Vagina (tissue), 2 donors: ENCODE measurements at regions not wholly inside any gene's neighbourhood (a gene's known extent, or its start where the extent isn't known, plus 50 kb on each side); places are given as distances from the start of the nearest gene placed in this dataset.

Experiments used
- DNase-seq, 2 donors: peaks; one replicate each; pipeline ENCODE4 v3.0.0-alpha.2; 2017; ENCODE audit errors: extremely low spot score in 2 of 2
- H3K27ac ChIP-seq: fragments of 200-600 bp; sonication (generic); one replicate; pipeline ENCODE4 v1.5.1; 2019
- H3K27me3 ChIP-seq: fragments of 200-600 bp; sonication (generic); one replicate; pipeline ENCODE4 v1.5.1; 2019
- H3K36me3 ChIP-seq, 2 donors: fragments of 200-600 bp; sonication (generic); one replicate each; pipeline ENCODE4 v1.5.1; 2017 to 2019
- H3K4me1 ChIP-seq: fragments of 200-600 bp; sonication (generic); one replicate; pipeline ENCODE4 v1.5.1; 2019
- H3K4me3 ChIP-seq, 2 donors: fragments of 200-600 bp; sonication (generic); 1 replicate in 1 of 2; 2 replicates in 1 of 2; pipeline ENCODE4 v1.5.1; 2016 to 2019
- H3K9me3 ChIP-seq: fragments of 200-600 bp; sonication (generic); one replicate; pipeline ENCODE4 v1.5.1; 2019
- POLR2A ChIP-seq, 2 donors: fragments of 450-650 bp; IDR thresholded peaks; one replicate each; pipeline ENCODE4 v1.6.1; 2017; ENCODE audit warnings: antibody characterized with exemption in 2 of 2, mild to moderate bottlenecking in 2 of 2, moderate library complexity in 2 of 2
- POLR2AphosphoS5 ChIP-seq, 2 donors: sonication (generic); formaldehyde crosslinking; IDR thresholded peaks; one replicate each; pipeline ENCODE4 v1.9.0; 2017; ENCODE audit warnings: antibody characterized with exemption in 2 of 2, mild to moderate bottlenecking in 2 of 2, low read depth in 1 of 2; ENCODE audit not compliant: insufficient read depth in 1 of 2
- intact Hi-C: fragments of 100-400 bp; cut with DNase I; formaldehyde crosslinking; loops from one replicate; pipeline ENCODE4 v1.15.1; 2023
- TF ChIP-seq, protein P1 (sequence below), 3 experiments: fragments of 450-650 bp in 2 of 3; fragments of 200-600 bp in 1 of 3; sonication (generic) in 1 of 3; IDR thresholded peaks; one replicate each; pipeline ENCODE4 v1.5.1; 2017 to 2019; ENCODE audit warnings: antibody characterized with exemption in 3 of 3, mild to moderate bottlenecking in 2 of 3, moderate library complexity in 2 of 3

- Histone ChIP-seq H3K36me3 (no peaks in the 10 kb centered on the region), H3K9me3 (no peaks in the 10 kb centered on the region), H3K4me3 (no peak overlapping the region), H3K4me1 (no peaks in the 10 kb centered on the region), H3K27ac (no peak overlapping the region), H3K27me3 (no peaks in the 10 kb centered on the region)
- DNase-seq, result no peak
- intact Hi-C loops, result no loop called here
- TF ChIP-seq POLR2A (IDR thresholded peaks at IDR 0.05), result no peak
- TF ChIP-seq, protein P1, sequence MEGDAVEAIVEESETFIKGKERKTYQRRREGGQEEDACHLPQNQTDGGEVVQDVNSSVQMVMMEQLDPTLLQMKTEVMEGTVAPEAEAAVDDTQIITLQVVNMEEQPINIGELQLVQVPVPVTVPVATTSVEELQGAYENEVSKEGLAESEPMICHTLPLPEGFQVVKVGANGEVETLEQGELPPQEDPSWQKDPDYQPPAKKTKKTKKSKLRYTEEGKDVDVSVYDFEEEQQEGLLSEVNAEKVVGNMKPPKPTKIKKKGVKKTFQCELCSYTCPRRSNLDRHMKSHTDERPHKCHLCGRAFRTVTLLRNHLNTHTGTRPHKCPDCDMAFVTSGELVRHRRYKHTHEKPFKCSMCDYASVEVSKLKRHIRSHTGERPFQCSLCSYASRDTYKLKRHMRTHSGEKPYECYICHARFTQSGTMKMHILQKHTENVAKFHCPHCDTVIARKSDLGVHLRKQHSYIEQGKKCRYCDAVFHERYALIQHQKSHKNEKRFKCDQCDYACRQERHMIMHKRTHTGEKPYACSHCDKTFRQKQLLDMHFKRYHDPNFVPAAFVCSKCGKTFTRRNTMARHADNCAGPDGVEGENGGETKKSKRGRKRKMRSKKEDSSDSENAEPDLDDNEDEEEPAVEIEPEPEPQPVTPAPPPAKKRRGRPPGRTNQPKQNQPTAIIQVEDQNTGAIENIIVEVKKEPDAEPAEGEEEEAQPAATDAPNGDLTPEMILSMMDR (IDR thresholded peaks at IDR 0.05), result no peak
- no peak for TF ChIP-seq POLR2AphosphoS5 (IDR thresholded peaks at IDR 0.05; ENCODE audit: insufficient read depth in 1 of 2, low read depth in 1 of 2)
Measured at GRCh38 chr10:4509405-4509804, 316.6 kb upstream of the AKR1E2 start.

DNA sequence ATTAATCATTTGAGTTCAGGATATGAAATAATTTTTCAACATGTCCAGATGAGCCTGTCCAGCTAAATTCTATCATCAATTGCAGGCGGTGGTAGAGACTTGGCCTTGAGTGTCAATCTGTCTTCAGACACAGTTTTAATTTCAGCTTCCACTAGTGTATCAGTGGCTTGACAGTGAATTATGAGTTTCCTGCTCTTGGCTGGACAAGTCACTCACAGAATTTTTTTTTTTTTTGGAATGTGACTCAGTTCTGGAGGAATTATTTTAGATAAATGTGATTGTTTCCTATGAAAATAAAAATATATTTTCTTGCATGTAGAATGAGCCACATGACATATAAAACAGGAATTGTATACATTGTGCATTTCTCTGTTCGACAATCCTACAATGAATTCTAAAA is 319.9 kb upstream of the AKR1E2 start:
- no peak for DNase-seq
- H3K4me1 ChIP-seq, result no peaks in the 10 kb centered on the region
- H3K36me3 ChIP-seq, result no peaks in the 10 kb centered on the region
- no peaks in the 10 kb centered on the region for H3K27me3 ChIP-seq
- TF ChIP-seq POLR2A (IDR thresholded peaks at IDR 0.05) (no peak), POLR2AphosphoS5 (IDR thresholded peaks at IDR 0.05; ENCODE audit: insufficient read depth in 1 of 2, low read depth in 1 of 2) (no peak)
- TF ChIP-seq, protein P1 (IDR thresholded peaks at IDR 0.05), result no peak
- H3K9me3 ChIP-seq, result no peaks in the 10 kb centered on the region
- no peak overlapping the region for H3K27ac ChIP-seq
- intact Hi-C loops, result no loop called here
- H3K4me3 ChIP-seq, result no peak overlapping the region

GRCh38 chr10:4504550-4504949 is 321.5 kb upstream of the AKR1E2 start:
- TF ChIP-seq POLR2A (IDR thresholded peaks at IDR 0.05) (no peak), POLR2AphosphoS5 (IDR thresholded peaks at IDR 0.05; ENCODE audit: insufficient read depth in 1 of 2, low read depth in 1 of 2) (no peak)
- TF ChIP-seq, protein P1 (IDR thresholded peaks at IDR 0.05), result no peak
- Histone ChIP-seq H3K36me3 (no peaks in the 10 kb centered on the region), H3K27ac (no peak overlapping the region), H3K27me3 (no peaks in the 10 kb centered on the region), H3K4me1 (no peaks in the 10 kb centered on the region), H3K9me3 (no peaks in the 10 kb centered on the region), H3K4me3 (no peak overlapping the region)
- no peak for DNase-seq
- intact Hi-C loops, result no loop called here

DNA sequence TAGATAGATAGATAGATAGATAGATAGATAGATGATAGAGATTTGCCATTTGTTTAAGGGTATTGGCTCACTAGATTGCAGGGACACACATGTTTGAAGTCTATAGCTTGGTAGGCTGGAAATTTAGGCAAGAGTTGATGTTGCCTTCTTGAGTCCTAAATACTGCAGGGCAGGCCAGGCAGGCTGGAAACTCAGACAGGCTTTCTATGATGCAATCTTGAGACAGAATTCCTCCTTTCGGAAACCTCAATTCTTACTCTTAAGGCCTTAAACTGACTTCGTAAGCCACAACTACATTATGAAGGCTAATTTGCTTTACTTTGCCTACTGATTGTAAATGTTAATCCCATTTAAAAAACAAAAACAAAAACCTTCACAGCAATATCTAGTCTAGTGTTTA is 322.9 kb upstream of the AKR1E2 start:
- H3K36me3 ChIP-seq, result no peaks in the 10 kb centered on the region
- intact Hi-C loops, result no loop called here
- H3K27ac ChIP-seq, result no peak overlapping the region
- TF ChIP-seq POLR2A (IDR thresholded peaks at IDR 0.05) (no peak), POLR2AphosphoS5 (IDR thresholded peaks at IDR 0.05; ENCODE audit: insufficient read depth in 1 of 2, low read depth in 1 of 2) (no peak)
- TF ChIP-seq, protein P1 (IDR thresholded peaks at IDR 0.05), result no peak
- DNase-seq, result no peak
- no peaks in the 10 kb centered on the region for H3K27me3 ChIP-seq
- no peak overlapping the region for H3K4me3 ChIP-seq
- H3K4me1 ChIP-seq, result peaks cover 10% of the 10 kb centered on the region
- no peaks in the 10 kb centered on the region for H3K9me3 ChIP-seq

DNA sequence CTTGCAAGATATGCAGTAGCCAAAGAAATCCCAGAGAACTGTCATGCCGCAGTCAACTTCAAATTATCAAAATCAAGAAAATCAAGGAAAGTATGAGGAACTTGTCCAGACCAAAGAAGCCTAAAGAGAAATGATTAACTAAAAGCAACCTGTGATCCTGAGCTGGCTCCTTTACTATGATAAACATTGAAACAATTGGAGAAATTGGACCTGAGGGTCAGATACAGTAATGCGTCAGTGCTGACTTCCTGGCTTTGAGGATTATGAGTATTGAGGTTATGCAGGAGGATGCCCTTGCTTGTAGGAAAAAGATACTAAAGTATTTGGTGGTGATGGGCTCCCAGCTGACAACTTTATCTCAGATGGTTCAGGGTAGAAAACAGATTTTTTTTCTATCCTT is 324.7 kb upstream of the AKR1E2 start:
- intact Hi-C loops, result no loop called here
- no peak overlapping the region for H3K27ac ChIP-seq
- no peak for DNase-seq
- peaks cover 15% of the 10 kb centered on the region for H3K4me1 ChIP-seq
- H3K36me3 ChIP-seq, result no peaks in the 10 kb centered on the region
- TF ChIP-seq POLR2AphosphoS5 (IDR thresholded peaks at IDR 0.05; ENCODE audit: insufficient read depth in 1 of 2, low read depth in 1 of 2) (no peak), POLR2A (IDR thresholded peaks at IDR 0.05) (no peak)
- TF ChIP-seq, protein P1 (IDR thresholded peaks at IDR 0.05), result no peak
- no peak overlapping the region for H3K4me3 ChIP-seq
- H3K9me3 ChIP-seq, result no peaks in the 10 kb centered on the region
- H3K27me3 ChIP-seq, result no peaks in the 10 kb centered on the region
